B cell (primary cell): ENCODE measurements at regions not wholly inside any gene's neighbourhood (a gene's known extent, or its start where the extent isn't known, plus 50 kb on each side); places are given as distances from the start of the nearest gene placed in this dataset.

Experiments used
- ATAC-seq: fragments of 200-7000 bp; cut with Tn5 transposase; one replicate; pipeline ENCODE4 v1.10.0; 2021; ENCODE audit warnings: low read depth, mild to moderate bottlenecking, moderate number of reproducible peaks, moderate library complexity
- CTCF ChIA-PET: fragments of 350-600 bp; sonication (Branson Sonifier 250); formaldehyde crosslinking; loops from one replicate; lab custom pipeline; 2021; ENCODE audit warnings: antibody characterized with exemption, inconsistent platforms; lab: Charles Lee
- POLR2A ChIA-PET: fragments of 350-600 bp; sonication (Branson Sonifier 250); formaldehyde crosslinking; loops from one replicate; lab custom pipeline; 2021; ENCODE audit warnings: antibody characterized with exemption; lab: Charles Lee
- DNase-seq: peaks from one replicate; pipeline ENCODE4 v3.0.0; 2013
- H2AFZ ChIP-seq: 2 replicates; pipeline ENCODE4 v1.6.1; 2012; ENCODE audit warnings: mild to moderate bottlenecking, low read depth, low read length; ENCODE audit not compliant: insufficient read depth, poor library complexity, severe bottlenecking
- H3K27ac ChIP-seq, 2 donors: 1 replicate in 1 of 2; 2 replicates in 1 of 2; pipeline ENCODE4 v1.5.1; 2012 to 2013; ENCODE audit warnings: low read length in 2 of 2, mild to moderate bottlenecking in 2 of 2, moderate library complexity in 1 of 2
- H3K27me3 ChIP-seq, 4 experiments: fragments of 200-600 bp in 1 of 4; sonication (generic) in 1 of 4; replicated peaks in 1 of 4; 1 replicate in 2 of 4; 2 replicates in 2 of 4; pipeline versions ENCODE4 v1.6.1 to v1.7.0; 2013 to 2016; ENCODE audit warnings: low read length in 3 of 4, mild to moderate bottlenecking in 2 of 4, mixed read lengths in 1 of 4, moderate library complexity in 1 of 4; ENCODE audit not compliant: insufficient read depth in 4 of 4, control insufficient read depth in 3 of 4; ENCODE audit errors: control extremely low read depth in 1 of 4
- H3K36me3 ChIP-seq, 2 experiments: replicated peaks in 1 of 2; 1 replicate in 1 of 2; 2 replicates in 1 of 2; pipeline versions ENCODE4 v1.6.1 to v1.7.1; 2013; ENCODE audit warnings: low read length in 1 of 2; ENCODE audit not compliant: insufficient read depth in 2 of 2, control insufficient read depth in 1 of 2; ENCODE audit errors: control extremely low read depth in 1 of 2, extremely low read depth in 1 of 2
- H3K4me1 ChIP-seq, 2 donors: fragments of 200-600 bp in 1 of 2; sonication (generic) in 1 of 2; 1 replicate in 1 of 2; 2 replicates in 1 of 2; pipeline versions ENCODE4 v1.5.1 to v1.6.1; 2013 to 2017; ENCODE audit warnings: low read length in 2 of 2; ENCODE audit not compliant: control insufficient read depth in 2 of 2, insufficient read depth in 2 of 2
- H3K4me2 ChIP-seq: replicated peaks from 2 replicates; pipeline ENCODE3; 2012; ENCODE audit warnings: mild to moderate bottlenecking, low read depth, low read length; ENCODE audit not compliant: poor library complexity, severe bottlenecking
- H3K4me3 ChIP-seq, 5 experiments: fragments of 200-600 bp in 1 of 5; sonication (generic) in 1 of 5; 1 replicate in 3 of 5; 2 replicates in 2 of 5; pipeline versions ENCODE4 v1.5.1 to v1.7.0; 2011 to 2016; ENCODE audit warnings: low read length in 4 of 5, mild to moderate bottlenecking in 4 of 5, low read depth in 2 of 5, control low read depth in 1 of 5, moderate library complexity in 1 of 5; ENCODE audit not compliant: insufficient read depth in 1 of 5; ENCODE audit errors: control extremely low read depth in 1 of 5, extremely low read depth in 1 of 5
- H3K79me2 ChIP-seq: fragments of 200-600 bp; sonication (generic); one replicate; pipeline ENCODE4 v1.6.0; 2016; ENCODE audit warnings: low read length; ENCODE audit not compliant: control insufficient read depth, insufficient read depth
- H3K9ac ChIP-seq: fragments of 200-600 bp; sonication (generic); 2 replicates; pipeline ENCODE4 v1.6.1; 2017; ENCODE audit warnings: mild to moderate bottlenecking, low read length, moderate library complexity
- H3K9me3 ChIP-seq, 3 donors: one replicate each; pipeline versions ENCODE4 v1.6.1 to v1.7.1; 2013; ENCODE audit warnings: low read length in 2 of 3; ENCODE audit not compliant: control insufficient read depth in 2 of 3, insufficient read depth in 1 of 3; ENCODE audit errors: control extremely low read depth in 1 of 3
- H4K20me1 ChIP-seq: 2 replicates; pipeline ENCODE4 v1.6.0; 2012; ENCODE audit warnings: mild to moderate bottlenecking, low read length; ENCODE audit not compliant: insufficient read depth, control insufficient read depth, poor library complexity, severe bottlenecking
- H3K27ac Mint-ChIP-seq: one replicate; pipeline ENCODE4 v1.8.0; 2021; ENCODE audit warnings: mixed read lengths
- H3K27me3 Mint-ChIP-seq: one replicate; pipeline ENCODE4 v1.8.0; 2021; ENCODE audit warnings: mixed read lengths
- H3K4me1 Mint-ChIP-seq: one replicate; pipeline ENCODE4 v1.8.0; 2021; ENCODE audit warnings: mixed read lengths
- H3K4me3 Mint-ChIP-seq: one replicate; pipeline ENCODE4 v1.8.0; 2021; ENCODE audit warnings: mixed read lengths
- H3K9me3 Mint-ChIP-seq: one replicate; pipeline ENCODE4 v1.8.0; 2022; ENCODE audit warnings: mixed read lengths; ENCODE audit not compliant: insufficient read depth
- EZH2 ChIP-seq: IDR thresholded peaks from 2 replicates; pipeline ENCODE4 v1.6.1; 2012; ENCODE audit warnings: borderline replicate concordance, low read depth, mild to moderate bottlenecking, moderate library complexity, low read length; ENCODE audit not compliant: insufficient read depth, poor library complexity, severe bottlenecking
- WGBS: methylation state at CpG from one replicate; pipeline ENCODE4 v1.1.5; 2013; ENCODE audit warnings: missing lambda C conversion rate; ENCODE audit not compliant: insufficient coverage; 5-methylcytosine and 5-hydroxymethylcytosine counted together
- intact Hi-C: fragments of 100-400 bp; cut with micrococcal nuclease; formaldehyde crosslinking; loops from one replicate; pipeline ENCODE4 v1.10.0; 2022
- TF ChIP-seq, protein P1 (sequence below): fragments of 200-600 bp; IDR thresholded peaks from one replicate; pipeline ENCODE4 v1.8.0; 2022; ENCODE audit warnings: antibody characterized with exemption, mild to moderate bottlenecking

- intact Hi-C loops, result no loop called here
- no peak overlapping the region for H3K4me2 ChIP-seq
Observed at GRCh38 chr9:99680191-99680590, 141.5 kb upstream of the NR4A3 start.

DNA sequence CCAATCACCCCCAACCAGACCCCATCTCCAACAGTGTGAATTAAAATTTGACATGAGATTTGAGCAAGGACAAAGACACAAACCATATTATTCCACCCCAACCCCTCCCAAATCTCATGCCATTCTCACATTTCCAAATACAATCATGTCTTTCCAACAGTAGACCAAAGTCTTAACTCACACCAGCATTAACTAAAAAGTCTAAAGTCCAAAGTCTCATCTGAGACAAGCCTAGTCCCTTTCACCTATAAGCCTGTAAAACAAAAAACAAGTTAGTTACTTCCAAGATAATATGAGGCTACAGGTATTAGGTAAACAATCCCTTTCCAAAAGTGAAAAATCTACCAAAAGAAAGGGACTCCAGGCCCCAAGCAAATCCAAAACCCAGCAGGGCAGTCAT is 140.6 kb upstream of the NR4A3 start:
- Mint-ChIP-seq H3K27me3 (no peaks in the 10 kb centered on the region), H3K4me1 (peaks cover 9% of the 10 kb centered on the region), H3K4me3 (no peak overlapping the region), H3K27ac (no peak overlapping the region), H3K9me3 (peaks cover 5% of the 10 kb centered on the region)
- ATAC-seq (no peak), DNase-seq (no peak)
- H2AFZ ChIP-seq, result no peak overlapping the region
- POLR2A ChIA-PET, result no interaction called here
- H3K4me1 ChIP-seq, result no peaks in the 10 kb centered on the region
- H3K27me3 ChIP-seq, result no peaks in the 10 kb centered on the region
- CTCF ChIA-PET, result no interaction called here
- H3K4me3 ChIP-seq, result no peak overlapping the region
- TF ChIP-seq, protein P1, sequence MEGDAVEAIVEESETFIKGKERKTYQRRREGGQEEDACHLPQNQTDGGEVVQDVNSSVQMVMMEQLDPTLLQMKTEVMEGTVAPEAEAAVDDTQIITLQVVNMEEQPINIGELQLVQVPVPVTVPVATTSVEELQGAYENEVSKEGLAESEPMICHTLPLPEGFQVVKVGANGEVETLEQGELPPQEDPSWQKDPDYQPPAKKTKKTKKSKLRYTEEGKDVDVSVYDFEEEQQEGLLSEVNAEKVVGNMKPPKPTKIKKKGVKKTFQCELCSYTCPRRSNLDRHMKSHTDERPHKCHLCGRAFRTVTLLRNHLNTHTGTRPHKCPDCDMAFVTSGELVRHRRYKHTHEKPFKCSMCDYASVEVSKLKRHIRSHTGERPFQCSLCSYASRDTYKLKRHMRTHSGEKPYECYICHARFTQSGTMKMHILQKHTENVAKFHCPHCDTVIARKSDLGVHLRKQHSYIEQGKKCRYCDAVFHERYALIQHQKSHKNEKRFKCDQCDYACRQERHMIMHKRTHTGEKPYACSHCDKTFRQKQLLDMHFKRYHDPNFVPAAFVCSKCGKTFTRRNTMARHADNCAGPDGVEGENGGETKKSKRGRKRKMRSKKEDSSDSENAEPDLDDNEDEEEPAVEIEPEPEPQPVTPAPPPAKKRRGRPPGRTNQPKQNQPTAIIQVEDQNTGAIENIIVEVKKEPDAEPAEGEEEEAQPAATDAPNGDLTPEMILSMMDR, result no peak
- TF ChIP-seq EZH2, result no peak
- H3K36me3 ChIP-seq, result no peaks in the 10 kb centered on the region
- no peaks in the 10 kb centered on the region for H4K20me1 ChIP-seq
- intact Hi-C loops, result no loop called here
- H3K27ac ChIP-seq, result no peak overlapping the region
- no peak overlapping the region for H3K4me2 ChIP-seq
- peaks cover 1 to 8% (median 5%) of the 10 kb centered on the region in 3 donors for H3K9me3 ChIP-seq
- H3K9ac ChIP-seq, result no peak overlapping the region
- no peaks in the 10 kb centered on the region for H3K79me2 ChIP-seq

More at GRCh38 chr9:99680191-99680590, 141.5 kb upstream of the NR4A3 start:
- no peak overlapping the region for H2AFZ ChIP-seq
- H3K79me2 ChIP-seq, result no peaks in the 10 kb centered on the region
- no peak for DNase-seq
- no peak overlapping the region for H3K4me3 Mint-ChIP-seq
- no peak overlapping the region for H3K27ac Mint-ChIP-seq
- H3K27ac ChIP-seq, result no peak overlapping the region
- no peak for TF ChIP-seq EZH2
- TF ChIP-seq, protein P1, result no peak
- ChIA-PET CTCF (no interaction called here), POLR2A (no interaction called here)
- no peaks in the 10 kb centered on the region for H4K20me1 ChIP-seq
- H3K27me3 ChIP-seq, result no peaks in the 10 kb centered on the region
- H3K4me3 ChIP-seq, result no peak overlapping the region
- no peak for ATAC-seq
- no peaks in the 10 kb centered on the region for H3K4me1 ChIP-seq
- peaks cover 9% of the 10 kb centered on the region for H3K4me1 Mint-ChIP-seq
- H3K36me3 ChIP-seq, result no peaks in the 10 kb centered on the region
- no peak overlapping the region for H3K9ac ChIP-seq
- H3K27me3 Mint-ChIP-seq, result no peaks in the 10 kb centered on the region
- peaks cover 1 to 8% (median 7%) of the 10 kb centered on the region in 3 donors for H3K9me3 ChIP-seq
- WGBS, result no CpG with 5 or more reads among the region's 1 CpG
- peaks cover 5% of the 10 kb centered on the region for H3K9me3 Mint-ChIP-seq
